ENCODE measurements at regions not wholly inside any gene's neighbourhood (a gene's known extent, or its start where the extent isn't known, plus 50 kb on each side); places are given as distances from the start of the nearest gene placed in this dataset.

DNA sequence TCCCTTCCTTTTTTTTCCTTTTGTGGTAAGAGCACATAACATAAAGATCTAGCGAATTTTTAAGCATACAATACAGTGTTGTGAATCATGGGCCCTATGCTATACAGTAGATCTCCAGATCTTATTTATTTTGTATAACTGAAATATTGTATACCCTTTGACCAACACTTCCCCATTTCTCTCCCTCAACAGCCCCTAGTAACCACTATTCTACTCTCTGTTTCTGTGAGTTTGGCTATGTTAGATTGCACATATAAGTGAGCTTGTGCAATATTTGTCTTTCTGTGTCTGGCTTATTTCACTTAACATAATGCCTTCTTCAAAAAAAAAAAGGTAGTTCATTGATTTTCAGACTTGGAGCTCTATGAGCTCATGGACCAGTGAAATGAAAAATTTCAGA is 180.5 kb downstream of the C11orf91 start:
- no peak for DNase-seq

DNA sequence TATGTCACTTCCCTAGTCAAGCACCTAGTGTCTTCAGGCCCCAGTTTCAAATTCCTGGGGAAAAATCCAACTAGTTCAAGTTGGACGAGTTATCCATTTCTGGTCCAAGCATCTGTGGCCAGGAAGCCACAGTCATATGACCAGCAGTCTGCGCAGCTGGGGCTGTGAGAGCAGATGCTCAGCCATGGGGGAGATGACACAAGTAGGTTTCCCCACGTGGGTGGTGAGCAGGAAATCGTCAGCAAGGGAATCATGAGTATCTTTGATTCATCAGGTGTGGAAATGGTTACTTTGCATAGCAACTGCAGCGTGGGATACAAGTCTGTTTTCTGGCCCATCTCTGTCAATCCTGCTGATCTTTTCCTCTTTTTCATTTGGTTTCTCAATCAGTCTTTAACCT is 185.3 kb downstream of the C11orf91 start:
- DNase-seq, result no peak

DNA sequence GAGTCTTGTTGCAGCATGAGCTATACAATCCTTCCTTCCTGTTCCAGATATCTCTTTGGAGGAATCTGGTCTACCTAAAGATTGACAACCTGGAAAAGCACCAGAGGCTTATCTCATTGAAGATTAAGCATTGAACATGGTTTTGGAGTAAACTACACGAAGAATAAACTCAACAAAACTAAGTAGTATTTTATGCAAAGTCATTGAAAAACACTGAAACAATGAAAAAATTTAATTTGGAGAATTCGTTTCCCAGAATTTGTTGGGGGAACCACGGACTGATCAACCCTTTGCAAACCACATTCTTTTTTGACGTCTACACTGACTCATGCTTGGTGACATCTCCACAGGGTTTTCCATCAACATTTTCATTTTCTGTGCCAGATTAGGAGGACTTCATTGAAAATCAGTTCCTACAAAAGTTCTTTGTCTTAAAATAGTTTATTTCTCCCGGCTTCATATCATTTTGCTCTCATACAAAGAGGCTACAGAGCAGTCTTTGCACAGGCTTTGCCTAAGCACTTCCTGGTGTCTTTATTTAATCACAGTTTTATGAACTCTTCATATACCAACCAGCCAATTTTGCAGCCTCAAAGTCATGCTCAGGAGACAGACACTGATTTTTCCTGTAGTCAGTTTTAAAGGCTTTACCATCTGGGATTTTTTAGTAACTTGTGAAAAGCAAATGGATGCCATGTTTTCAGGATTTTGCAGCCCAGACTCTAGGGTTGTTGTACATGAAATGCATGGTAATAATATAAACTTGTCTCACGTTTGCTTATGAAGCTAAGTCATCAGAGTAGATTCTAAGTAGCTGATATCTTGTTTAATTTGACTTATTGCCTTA is 186.3 kb downstream of the C11orf91 start:
- no peak for DNase-seq

DNA sequence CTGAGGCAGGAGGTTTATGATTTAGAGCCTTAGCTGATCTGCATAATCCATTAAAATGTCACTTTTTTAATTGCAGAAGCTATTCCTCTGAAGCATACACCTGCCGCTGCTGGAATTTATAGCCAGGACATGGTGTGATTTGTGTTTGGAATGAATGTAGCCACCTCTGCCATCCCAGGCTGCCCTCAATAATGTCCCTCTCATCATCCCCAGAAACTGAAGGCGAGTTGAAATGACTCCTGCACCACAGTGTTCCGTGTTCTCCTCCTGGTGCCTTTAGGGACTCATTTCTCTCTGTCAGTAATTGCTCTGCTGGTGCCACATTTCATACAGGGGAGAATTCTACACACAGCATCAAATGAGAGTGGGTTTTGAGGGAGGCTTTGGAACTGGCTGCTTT is 191.0 kb downstream of the C11orf91 start:
- no peak for DNase-seq

DNA sequence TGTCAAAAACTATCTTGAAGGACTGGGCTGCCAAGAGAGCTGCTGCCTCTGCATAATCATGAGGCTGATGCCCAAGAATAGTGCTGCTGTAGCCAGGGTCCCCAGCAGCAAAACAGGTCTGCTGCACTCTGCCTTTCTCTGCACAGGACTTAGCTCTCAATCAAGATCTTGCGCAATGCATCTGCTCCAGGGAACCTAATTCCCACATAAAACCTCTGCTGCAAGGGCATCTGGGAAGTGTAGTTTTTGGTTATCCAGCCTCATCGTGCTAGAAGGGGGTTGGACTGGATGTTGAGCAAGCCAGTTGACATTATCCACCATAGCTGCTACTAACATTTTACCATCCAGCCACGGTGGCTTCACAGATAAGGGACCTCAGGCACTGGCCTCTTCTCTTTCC is 192.7 kb downstream of the C11orf91 start:
- peak; percentile 10 to 33 for DNase-seq

DNA sequence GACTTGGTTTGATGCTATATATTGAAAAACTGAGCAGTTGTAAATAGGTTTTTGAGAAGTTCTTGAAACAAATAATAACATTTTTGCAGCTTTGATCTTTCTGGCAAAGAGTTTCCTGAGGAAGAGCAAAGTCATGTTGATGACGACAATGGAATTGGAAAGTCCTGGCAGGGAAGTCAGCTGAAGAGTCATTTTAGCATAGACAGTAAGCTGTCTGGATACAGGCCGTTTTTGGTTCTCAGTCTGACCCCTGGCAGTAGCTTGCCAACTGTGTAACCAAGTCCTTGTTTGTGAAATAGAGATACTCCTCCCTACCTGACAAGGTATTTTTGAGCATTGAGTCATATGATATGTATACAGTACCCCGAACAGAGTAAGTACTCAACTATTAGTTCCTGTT is 193.3 kb downstream of the C11orf91 start:
- no peak for DNase-seq

DNA sequence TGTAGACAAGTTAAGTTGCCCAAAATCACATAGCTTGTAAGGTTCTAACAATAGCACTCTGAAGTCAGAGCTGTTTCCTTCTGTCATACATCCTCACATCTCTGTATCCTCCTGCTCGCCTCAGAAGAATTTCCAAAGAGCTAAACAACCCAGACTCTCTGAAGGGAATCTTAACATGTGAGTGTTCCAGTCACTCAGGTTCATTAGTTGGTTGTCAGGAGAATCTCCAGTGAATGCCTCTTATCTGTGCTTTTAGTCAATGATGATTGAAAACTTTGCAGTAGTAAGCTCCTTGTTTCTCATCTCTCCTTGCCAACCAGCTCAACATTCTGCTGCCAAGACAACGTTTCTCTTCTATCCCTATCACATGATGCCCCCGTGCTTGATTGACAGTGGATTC is 195.5 kb downstream of the C11orf91 start:
- no peak for DNase-seq

DNA sequence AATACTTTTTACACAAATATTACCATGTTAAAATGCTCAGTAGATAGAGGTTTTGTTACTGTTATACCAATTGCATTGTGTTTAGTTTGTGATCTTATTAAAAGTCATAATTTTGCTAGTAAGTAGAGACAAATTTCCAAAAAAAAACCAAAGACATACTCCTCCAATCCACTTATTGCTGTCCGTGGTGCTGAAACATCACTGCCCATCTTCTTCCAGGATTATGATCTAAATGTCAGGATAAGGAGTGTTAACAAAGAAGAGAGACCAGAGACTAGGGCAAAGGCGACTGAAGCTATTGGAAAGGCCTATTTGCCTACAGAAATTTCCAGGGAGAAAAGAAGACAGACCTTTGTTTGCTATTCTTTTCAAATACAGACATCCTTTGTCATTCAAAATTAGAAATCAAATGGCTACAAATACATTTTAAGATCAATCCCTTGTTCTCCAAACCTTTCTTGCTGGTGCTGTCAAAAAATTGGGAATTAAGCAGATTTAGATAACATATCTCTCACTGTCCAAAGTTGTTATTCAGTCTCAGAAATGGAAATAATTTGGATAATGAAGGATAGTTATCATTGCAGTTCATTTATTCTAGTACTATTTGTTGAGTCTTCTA is 199.7 kb downstream of the C11orf91 start:
- no peak for DNase-seq

DNA sequence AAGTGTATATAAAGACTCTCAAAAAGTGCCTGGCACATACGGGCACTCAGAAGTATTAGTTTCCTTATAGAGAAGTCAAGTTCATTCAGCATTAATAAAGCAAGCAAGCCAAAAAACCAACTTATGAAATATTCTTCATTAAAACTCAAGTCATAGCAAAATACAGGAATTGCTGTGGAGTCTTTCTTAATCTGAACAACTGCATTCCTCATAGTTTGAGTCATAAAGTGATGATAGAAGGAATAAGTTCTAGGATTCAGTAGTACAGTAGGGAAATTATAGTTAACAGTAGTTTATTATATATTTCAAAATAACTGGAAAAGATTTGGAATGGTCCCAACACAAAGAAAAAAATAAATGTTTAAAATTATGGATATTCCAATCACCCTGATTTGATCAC is 200.3 kb downstream of the C11orf91 start:
- no peak for DNase-seq

DNA sequence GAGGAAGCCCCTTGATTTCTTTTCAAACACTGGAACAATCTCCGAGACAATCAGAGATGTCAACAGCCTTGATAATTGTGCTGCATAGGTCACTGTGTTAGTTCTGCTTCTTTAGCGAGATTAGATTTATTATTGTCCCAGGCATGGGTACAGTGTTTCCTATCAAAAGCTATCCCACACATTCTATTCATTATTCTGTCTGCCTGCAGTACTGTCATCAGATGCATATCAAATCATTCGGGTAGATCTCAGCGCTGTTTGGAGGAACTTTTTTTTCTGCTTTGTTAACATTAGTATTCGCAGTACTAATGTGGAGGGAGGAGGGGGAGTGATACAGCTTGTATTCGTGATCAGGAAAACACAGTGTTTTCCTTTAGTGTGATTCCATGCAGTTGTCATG is 208.0 kb downstream of the C11orf91 start:
- DNase-seq, result no peak

DNA sequence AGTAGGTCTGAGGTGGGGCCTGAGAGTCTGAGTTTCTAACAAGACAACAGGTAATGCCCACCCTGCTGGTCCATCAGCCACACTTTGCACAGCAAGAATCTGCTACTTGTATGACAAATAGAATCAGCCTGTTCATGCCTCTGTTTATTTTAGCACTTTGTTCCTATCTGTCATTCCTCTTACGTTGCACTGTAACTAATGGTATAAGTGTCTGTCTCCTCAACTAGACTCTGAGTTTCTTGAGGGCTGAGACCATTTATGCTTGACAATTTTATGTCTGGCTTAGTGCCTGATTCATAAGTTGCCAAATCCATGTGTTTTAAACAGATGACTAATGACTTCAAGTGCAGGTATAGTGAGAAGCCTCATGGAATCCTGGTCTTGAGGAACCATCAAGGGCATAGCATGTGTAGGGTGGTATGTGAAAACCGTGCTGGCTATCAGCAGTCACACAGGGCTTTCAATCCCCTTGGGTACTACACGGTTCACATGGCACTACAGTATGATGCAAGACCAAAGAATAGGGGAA is 209.7 kb downstream of the C11orf91 start:
- DNase-seq, result no peak

DNA sequence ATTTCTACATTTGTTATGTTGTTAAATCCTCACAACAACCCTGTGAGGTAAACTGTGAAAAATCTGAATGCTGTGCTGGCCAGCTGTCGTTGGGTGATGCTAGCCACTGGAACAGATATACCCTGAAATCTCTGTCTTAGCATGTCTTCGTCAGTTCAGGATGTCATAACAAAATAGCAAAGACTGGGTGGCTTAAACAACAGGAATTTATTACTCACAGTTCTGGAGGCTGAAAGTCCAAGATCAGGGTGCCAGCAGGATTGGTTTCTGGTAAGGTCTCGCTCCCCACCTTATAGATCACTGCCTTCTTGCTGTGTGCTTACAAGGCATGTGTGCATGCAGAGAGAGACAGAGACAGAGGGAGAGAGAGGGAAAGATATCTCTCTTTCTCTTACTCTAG is 211.7 kb downstream of the C11orf91 start:
- no peak for DNase-seq

DNA sequence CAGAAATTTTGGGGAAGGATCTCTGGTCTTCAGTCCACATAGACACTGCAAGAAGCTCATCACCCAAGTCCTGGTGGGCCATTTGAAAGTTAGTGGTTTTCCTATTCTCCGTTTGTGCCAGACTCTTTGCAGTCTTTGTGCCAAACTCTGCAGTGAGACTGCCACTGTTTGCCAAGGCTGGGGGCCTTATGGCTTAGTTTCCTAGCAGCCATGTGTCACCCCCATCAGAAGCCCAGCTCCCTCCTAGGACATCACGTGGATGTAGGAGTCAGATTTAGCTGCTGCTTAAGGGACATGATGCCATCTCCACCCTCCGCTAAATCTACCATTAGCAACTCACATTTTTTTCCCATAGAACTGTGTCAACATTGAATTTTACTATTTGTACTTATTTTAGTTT is 220.0 kb downstream of the C11orf91 start:
- no peak for DNase-seq

DNA sequence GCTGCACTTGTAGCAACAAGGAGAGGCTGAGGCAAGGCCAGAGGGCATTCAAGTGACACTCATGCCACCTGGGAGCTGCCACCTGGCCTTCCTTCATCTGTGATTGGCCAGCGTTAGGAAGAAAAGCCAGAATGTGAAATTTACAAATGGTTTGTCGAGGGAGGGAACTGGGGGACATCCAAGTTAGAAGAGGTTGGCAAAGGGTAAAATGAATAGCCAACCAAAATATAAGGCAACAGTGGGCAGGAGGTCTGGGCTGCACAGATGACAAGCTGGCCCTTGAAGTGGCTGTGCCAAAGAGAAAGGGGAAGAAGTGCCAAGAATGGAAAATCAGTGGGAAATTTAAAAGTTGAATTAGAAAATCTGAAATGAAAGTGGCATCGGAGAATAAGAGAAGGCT is 221.4 kb downstream of the C11orf91 start:
- DNase-seq, result no peak

DNA sequence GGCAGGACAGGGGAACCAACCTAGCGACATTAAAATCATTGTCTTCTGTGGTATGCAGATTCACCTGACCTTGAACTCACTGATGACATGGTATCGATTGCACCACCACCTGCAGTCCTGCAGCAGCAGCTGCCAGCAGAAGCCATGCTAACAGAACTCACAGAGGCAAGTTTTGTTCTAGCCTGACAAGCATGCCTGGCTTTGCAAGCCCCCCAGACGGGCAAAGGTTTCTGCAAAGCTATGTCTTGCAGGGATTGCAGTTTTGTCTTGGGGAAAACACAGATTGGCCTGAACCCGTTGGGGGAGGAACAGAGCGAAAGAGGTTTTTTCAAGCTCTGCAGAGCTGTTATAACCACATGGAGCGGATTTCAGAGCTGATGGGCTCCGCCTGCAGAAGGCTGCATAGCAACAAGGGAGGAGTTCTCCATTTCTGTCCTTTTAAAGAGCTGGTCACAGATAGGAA is 221.0 kb downstream of the HIPK3 start:
- DNase-seq, result peak; percentile 22 to 62

DNA sequence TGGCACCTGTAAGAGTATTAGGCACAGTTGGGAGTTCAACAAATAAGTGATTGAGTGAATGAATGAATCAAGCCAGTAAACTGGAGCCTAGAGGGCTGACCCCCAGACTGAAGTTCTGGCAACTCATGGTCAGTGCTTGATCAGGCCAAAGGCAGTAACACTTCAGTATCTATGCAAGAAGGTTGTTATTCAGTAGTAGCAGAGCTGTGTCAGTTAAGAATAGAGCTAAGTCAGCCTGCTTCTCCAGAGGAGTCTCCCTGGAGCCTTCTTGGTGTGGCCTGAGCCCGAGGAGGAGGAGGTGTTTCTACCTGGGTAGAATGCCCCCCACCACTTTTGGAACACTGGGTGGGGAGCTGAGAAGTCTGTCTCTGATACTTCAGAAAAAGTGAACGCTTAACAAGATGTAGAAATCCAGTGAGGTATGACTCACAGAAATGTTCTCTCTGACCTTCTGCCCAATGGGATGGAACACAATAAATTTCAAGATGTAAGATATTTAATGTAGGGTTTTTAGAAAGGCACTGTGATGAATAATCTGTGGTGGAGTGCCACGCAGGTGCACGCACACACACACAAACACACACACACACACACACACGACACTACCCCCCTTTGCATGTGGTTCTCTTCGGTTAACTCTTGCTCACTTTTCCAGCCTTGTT is 219.9 kb downstream of the HIPK3 start:
- DNase-seq, result no peak

DNA sequence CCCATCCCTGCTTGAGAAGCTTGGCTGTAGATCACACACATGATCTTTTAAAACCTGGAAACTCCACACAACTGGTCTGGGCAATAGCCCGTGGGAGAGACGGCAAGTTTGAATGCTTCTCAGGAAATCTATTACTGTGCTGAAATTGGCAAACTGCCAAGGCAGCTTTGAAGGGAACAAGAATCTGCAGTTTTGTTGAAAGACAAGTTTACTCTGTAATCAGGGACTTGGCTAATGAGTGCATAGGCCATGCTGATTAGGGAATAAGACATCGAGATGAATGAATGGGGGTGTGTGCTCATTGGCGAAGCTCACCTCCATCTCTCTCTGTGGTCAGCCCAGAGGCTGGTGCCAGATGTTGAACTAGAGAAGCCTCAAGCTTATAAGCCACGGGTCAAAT is 218.8 kb downstream of the HIPK3 start:
- peak in 1 of 2 experiments; percentile 10 for DNase-seq

DNA sequence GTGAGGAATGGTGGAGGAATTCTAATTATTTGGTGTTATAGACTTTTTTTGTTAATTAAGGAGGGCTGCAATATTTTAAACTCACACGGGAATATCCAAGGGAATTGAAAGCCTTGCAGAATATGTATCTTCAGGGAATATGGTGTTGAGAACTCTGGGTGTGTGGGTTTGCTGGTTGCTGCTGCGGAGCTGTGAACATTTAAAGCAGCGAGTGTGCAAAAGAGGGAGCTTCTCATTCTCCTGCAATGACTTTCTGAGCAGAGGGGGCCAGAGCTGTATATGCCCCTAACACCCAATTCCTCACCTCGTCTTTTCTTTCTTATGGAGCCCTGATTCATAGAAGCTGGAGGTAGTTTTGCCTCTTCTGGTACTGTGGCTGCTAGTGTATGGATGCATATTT is 217.7 kb downstream of the HIPK3 start:
- DNase-seq, result no peak

DNA sequence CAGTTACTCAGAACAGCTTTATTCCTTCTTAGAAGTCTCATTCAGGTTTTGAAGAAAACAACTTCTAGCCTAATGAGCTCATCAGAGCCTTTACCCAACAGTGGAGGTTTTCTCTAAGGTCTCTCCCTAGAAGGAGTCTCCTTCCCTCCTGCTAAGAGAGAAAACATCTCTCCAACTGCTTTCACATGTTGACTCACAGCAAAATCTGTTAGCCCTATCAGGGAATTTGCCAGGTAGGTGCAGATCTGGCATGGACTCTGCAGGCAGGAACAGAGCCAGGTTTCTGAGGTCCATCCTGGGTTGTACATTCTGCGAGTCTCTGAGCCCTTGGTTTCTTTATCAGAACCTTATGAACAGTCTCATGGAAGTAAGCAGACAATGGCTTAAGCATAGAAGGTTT is 214.4 kb downstream of the HIPK3 start:
- DNase-seq, result no peak

DNA sequence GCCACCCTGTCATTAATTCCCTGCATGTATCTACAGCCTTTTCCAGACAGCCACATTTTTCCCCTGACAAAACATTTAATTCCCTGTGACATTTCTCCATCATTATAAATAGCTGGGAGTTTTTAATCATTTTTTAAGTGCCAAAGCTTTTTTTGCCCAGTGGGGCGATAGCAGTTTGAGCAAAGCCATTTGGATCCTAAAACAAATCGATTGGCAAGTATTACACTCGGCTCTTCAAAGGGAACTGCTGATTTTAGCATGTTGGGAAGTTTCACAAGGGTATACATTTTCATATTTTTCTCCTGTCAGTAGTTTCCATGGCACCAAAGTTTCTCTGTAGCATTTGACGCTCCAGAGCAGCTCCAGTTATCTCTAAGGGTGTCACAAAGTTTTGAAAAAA is 210.8 kb downstream of the HIPK3 start:
- DNase-seq, result no peak

DNA sequence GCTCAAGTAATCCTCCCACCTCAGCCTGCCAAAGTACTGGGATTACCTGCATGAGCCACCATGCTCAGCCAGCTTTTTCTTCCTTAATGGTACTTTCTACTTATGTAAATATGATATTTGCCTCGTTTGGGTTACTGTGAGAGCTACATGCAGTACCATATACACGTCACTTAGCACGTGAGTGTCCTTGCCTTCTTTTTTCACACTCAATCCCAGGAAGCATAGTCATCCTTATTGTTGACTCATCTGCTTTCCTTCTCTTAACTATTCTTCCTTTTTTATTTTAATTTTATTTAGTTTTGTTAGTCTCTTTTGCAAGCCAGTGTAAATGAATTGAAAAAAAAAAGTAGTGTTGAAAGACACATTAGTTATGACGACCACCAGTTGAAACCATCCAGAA is 205.9 kb downstream of the HIPK3 start:
- DNase-seq, result no peak

DNA sequence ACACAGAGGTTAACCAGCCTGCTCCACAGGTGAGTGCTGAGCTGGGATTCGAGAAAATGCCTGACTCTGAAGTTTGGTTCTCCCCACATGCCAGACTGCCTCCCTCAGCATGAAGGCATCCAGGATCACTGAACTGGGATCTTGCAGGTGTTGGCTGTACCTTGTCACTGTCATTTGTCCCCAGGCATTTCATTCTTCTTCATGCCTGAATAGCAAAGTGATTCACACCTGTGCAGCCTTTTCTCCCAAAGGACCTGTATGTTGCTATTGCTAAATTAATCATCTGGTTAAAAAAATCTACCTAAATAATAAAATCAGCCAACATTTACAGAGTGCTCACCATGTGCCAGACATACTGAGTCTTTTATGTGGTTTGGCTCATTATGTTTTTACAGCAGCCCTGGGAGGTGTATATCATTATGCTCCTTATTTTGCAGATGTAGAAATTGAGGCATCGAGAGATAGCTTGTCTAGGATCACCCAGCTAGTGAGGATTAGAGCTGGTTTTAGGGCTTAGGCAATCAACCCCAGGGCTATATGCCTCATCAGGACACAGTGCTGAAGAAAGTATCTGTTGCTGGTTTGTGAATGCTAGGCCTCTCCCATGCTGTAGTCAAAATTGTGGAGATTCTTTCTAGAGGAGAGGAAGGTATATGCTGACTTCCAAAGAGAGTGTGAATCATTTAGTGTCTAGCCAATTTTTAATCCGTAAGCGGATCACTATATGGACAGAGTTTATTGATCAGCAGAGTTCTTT is 204.4 kb downstream of the HIPK3 start:
- DNase-seq, result no peak

DNA sequence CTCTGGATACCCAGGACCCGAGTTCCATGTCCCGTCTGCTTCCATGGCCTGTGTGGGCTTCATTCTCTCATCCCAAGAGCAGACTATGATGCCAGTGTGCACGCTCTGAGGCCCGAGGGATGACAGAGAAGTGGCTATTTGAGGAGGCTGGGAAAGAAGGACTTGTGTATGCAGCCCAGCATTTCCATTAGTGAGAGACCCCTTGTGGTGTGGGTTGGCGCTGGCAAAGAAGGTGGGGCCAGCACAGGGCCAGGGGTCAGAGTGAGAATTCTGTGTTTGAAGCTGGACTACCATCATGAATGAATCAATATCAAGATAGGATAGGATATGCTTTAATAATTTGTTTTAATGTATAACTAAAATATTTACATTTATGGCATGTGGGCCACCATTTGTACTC is 200.8 kb downstream of the HIPK3 start:
- no peak for DNase-seq

Data from NCI-H524 (cell line).